Keratinocyte (primary cell): ENCODE measurements at regions not wholly inside any gene's neighbourhood (a gene's known extent, or its start where the extent isn't known, plus 50 kb on each side); places are given as distances from the start of the nearest gene placed in this dataset.

Experiments
- EZH2 ChIP-seq: IDR thresholded peaks from one replicate; pipeline ENCODE4 v1.6.1; 2012; ENCODE audit warnings: inconsistent platforms, mild to moderate bottlenecking, low read length, moderate library complexity
- TF ChIP-seq, protein P1 (sequence below), 3 experiments: IDR thresholded peaks in 1 of 3; conservative IDR thresholded peaks in 1 of 3; optimal IDR thresholded peaks in 1 of 3; 2 replicates in 2 of 3; 3 replicates in 1 of 3; pipeline versions ENCODE3 to v1.5.1; 2011; ENCODE audit warnings: low read length in 3 of 3, mild to moderate bottlenecking in 3 of 3, moderate library complexity in 2 of 3, control low read depth in 1 of 3, inconsistent platforms in 1 of 3; ENCODE audit not compliant: insufficient read depth in 2 of 3; ENCODE audit errors: extremely low read depth in 1 of 3

DNA sequence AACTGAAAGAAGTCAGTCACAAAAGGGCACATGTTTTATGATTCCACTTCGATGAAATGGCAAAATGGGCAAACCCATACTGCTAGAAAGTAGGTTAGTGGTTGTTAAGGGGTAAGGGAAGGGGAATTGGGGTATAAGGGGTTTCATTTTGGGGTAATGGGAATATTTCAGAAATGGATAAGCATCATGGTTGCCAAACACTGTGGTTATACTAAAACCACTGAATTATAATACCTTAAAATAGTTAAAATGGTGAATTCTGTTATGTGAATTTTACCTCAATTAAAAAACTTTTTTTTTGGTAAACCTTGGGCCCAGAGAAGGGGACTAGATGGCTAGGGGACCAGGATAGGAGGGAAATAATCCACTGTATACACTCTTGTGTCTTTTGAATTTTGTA, 52.3 kb upstream of the BHLHE40 start:
- TF ChIP-seq, protein P1, sequence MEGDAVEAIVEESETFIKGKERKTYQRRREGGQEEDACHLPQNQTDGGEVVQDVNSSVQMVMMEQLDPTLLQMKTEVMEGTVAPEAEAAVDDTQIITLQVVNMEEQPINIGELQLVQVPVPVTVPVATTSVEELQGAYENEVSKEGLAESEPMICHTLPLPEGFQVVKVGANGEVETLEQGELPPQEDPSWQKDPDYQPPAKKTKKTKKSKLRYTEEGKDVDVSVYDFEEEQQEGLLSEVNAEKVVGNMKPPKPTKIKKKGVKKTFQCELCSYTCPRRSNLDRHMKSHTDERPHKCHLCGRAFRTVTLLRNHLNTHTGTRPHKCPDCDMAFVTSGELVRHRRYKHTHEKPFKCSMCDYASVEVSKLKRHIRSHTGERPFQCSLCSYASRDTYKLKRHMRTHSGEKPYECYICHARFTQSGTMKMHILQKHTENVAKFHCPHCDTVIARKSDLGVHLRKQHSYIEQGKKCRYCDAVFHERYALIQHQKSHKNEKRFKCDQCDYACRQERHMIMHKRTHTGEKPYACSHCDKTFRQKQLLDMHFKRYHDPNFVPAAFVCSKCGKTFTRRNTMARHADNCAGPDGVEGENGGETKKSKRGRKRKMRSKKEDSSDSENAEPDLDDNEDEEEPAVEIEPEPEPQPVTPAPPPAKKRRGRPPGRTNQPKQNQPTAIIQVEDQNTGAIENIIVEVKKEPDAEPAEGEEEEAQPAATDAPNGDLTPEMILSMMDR (optimal IDR thresholded peaks at IDR 0.05 in 1 of 3, IDR thresholded peaks at IDR 0.05 in 1 of 3, conservative IDR thresholded peaks at IDR 0.05 in 1 of 3; ENCODE audit: extremely low read depth in 1 of 3, insufficient read depth in 2 of 3, low read length in 3 of 3): no peak
- no peak for TF ChIP-seq EZH2
